ENCODE measurements at regions not wholly inside any gene's neighbourhood (a gene's known extent, or its start where the extent isn't known, plus 50 kb on each side); places are given as distances from the start of the nearest gene placed in this dataset.

DNA sequence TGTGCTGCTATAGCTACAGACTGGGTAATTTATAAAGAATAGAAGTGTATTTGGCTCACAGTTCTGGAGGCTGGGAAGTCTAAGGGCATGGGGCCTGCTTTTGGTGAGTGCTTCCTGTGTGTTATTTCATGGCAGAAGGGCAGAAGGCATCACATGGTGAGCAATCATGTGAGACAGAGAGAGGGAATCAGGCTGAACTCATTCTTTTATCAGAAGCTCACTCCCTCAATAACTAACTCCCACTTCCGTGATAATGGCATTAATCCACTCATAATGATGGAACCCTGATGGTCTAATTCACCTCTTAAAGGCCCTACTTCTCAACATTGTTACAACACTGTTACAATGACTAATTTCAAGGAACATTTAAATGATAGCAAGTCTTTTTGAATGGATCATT is 129.4 kb downstream of the FAT4 start:
- TF ChIP-seq SPI1 (IDR thresholded peaks at IDR 0.05; ENCODE audit: low read depth, low read length) (no peak), POLR2AphosphoS5 (IDR thresholded peaks at IDR 0.05; ENCODE audit: low read depth, low read length) (no peak), POLR2A (IDR thresholded peaks at IDR 0.05; ENCODE audit: low read depth, low read length) (no peak), TAF1 (IDR thresholded peaks at IDR 0.05; ENCODE audit: low read depth, low read length) (no peak), POU2F2 (IDR thresholded peaks at IDR 0.05; ENCODE audit: low read depth, low read length) (no peak), PAX5 (IDR thresholded peaks at IDR 0.05; ENCODE audit: insufficient read depth, low read length, severe bottlenecking) (no peak)
